NCI-H526 treated with DMSO at 0.1 percent for 48 hours (cell line): ENCODE measurements at regions not wholly inside any gene's neighbourhood (a gene's known extent, or its start where the extent isn't known, plus 50 kb on each side); places are given as distances from the start of the nearest gene placed in this dataset.

Experiments used
- DNase-seq: peaks from one replicate; lab custom pipeline; 2025; lab: John Stamatoyannopoulos, UW

DNA sequence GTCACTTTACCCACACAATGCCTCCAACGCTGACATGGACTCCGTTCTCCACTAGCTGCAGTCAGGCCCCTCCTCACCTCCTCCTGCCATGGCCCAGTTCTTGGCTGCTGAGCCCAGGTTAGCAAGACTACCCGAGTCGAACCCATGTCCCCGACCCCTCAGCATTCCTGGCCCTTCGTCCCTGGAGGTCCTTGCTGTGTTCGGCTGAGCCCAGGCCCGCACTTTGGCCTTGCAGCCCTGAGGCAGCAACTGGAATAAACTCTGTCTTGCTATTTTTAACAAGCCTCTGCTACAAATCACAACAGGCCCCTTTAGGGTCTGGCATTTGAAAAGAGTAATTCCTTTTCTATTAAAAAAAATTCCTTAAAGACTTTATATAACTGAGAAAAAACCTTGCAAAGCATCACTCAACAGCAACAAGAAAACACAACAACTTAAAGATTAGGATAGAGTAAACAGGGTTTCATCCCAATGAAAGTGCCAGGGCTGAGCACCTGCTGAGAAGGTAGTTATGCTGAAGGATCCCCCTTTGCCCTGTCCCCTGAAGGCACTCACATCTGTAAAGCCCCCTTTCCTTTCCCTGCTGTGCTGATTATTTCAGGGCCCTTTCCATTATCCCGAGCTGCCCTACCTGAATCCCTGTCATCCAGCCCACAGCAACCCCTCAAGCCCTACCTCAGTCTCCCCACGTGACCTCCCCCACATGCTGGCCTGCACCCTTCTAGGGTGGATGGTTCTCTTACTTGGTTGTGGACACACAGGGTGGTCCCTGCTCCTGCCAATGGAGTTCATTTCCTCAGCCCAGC, 120.0 kb upstream of the SNTG2 start:
- DNase-seq, result no peak

GRCh38 chr2:829047-829446, 121.6 kb upstream of the SNTG2 start:
- no peak for DNase-seq

DNA sequence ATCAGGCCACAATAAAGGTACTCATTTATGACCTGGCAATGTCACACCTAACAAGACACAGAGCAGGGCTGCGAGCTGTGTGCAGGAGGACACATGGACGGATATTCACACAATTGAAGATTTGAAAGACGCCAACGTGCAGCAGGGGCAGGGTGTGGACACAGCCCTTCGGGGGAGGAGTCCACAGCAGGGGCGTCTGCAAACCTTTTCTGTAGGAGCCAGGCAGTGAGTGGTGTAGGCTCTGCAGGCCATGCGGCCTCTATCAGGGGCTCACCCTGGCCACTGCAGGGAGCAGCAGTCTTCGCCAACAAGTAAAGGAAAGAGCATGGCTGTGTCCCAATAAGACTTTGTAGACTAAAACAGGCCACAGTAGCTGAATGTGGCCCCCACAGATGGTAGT, 125.7 kb upstream of the SNTG2 start:
- peak; percentile 55 for DNase-seq

DNA sequence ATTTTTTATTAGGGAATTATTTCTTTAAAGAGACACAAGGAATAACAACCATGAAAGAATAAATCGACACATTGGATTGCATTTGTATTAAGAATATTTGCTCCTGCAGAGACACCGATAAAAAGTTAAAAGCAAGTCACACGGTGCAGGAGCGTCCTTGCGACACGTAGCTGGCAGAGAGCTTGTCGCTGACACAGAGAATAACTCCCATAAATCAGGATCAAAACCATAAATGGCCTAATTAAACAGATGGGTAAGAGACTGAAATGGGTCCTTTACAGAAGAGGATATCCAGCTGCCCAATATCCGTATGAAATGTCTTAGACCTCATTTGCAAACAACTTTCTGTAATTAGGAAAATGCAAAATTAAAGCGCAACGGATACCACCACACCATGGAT, 126.1 kb upstream of the SNTG2 start:
- DNase-seq, result no peak

GRCh38 chr2:821546-821945, 129.1 kb upstream of the SNTG2 start:
- no peak for DNase-seq

GRCh38 chr2:819601-820000, 131.0 kb upstream of the SNTG2 start:
- no peak for DNase-seq

DNA sequence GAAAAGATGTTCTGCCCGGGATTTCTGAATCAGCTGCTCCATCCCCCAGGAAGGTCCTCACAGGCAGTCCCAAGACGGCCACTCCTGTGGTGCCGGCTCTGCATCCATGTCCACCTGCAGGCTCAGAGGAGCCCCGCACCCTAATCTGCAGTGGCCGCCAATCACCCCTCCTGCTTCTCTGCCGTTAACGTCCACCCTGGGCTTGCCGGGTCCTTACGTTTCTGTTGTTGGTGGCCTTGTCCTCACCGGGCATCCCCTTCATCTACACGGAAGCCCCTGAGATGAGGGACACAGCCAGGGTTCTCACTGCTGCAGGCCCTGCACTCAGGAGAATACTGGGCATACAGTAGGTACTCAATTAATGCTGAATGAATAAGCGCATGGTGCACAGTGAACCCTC, 131.5 kb upstream of the SNTG2 start:
- DNase-seq, result no peak

GRCh38 chr2:817336-818015, 133.2 kb upstream of the SNTG2 start:
- no peak for DNase-seq

DNA sequence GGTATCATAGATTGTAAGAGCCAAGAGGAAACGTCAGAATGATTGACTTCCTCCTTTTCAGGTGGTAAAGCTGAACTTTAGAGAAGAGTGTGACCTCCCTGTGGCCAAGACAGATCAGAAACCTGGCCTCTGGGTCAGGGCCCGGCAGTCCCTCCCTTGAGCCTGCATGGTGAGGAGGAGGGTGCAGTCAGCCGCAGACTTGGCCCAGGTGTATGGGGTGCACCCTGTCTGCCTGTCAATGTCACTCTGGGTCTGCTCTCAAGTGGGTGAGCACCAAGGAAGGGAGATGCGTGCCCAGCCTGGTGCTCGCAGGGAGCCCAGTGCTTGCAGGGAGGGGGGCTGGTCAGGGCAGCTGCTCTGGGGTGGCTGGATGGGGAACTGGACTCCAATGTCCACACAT, 134.4 kb upstream of the SNTG2 start:
- DNase-seq, result no peak

GRCh38 chr2:810397-810796, 133.2 kb upstream of the TMEM18 start:
- DNase-seq, result no peak

DNA sequence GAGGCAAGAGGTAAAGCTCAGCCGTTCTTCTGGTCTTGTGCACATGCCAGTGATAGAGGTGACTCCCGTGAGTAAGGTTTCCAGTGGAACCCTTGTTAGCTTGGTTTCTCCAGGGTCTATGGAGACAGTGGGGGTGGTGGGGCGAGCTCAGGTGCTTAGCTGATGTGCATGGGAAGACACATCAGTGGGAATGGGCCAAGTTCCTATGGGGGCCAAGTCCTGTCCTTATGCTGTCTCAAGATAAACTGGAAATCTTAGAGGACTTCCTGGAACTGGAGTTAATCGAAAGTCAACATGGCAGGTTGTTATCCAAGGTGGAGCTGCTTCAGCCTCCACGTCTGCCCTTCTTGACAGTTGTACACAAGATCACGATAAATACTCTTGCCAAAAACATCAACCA, 130.1 kb upstream of the TMEM18 start:
- DNase-seq, result no peak

DNA sequence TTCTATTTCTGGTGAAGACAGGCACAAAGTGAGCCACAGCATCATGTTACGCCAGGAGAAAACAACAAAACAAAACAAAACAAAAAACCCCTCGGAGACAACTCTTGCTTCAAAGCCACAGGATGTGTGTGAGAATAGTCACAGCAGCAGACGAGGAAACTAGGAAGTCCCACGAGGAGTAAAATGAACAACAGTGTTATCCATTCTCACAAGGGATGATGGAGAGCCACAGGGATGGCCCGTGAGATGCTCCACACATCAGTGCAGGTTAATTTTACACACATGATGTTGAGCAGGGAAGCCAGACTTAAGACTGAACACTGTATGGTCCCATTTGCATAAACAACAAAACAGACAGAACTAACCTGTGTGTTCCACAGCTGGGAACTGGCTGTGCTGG, 128.5 kb upstream of the TMEM18 start:
- DNase-seq, result no peak

- DNase-seq, result no peak
Measured at GRCh38 chr2:797993-798392, 120.8 kb upstream of the TMEM18 start.

GRCh38 chr2:797556-797955, 120.3 kb upstream of the TMEM18 start:
- no peak for DNase-seq

DNA sequence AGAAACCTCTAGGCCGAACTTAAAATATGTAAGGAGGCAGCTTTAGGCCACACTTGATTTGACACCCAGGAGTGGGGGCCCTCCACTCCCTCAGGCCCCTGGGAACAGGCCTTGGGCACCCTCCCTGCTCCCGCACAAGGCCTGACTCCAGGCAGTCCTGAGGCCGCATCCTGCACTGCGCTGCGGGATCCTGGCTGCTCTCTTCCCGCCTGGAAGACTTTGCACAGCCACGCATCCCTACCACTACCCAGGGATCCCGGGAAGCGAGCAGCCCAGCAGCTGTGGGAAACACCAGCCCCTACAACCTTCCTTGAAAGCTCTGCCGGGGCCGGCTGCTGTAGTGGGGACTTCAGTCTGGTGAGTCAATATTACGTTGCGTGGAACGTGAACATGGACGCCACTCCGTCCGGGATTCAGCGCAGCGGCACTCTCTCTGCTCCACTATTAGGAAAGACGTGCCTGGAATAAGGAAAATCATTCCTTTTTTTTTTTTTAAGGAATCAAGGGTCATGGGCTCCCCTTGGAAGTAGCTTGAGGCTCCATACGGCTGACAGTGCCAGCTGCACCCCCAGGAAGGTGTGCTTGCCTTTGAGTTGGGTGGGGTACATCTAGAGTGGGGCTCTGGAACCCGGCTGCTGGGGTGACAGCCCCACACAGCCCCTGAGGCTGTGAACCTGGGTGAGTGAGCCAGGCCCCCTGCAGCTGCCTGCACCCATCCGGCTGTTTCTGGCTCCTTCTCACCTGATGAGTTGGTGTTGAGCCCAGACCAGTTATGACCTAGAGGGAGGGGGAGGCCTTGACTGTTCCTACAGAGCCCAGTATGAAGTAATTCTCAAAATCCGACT, 119.2 kb upstream of the TMEM18 start:
- no peak for DNase-seq

DNA sequence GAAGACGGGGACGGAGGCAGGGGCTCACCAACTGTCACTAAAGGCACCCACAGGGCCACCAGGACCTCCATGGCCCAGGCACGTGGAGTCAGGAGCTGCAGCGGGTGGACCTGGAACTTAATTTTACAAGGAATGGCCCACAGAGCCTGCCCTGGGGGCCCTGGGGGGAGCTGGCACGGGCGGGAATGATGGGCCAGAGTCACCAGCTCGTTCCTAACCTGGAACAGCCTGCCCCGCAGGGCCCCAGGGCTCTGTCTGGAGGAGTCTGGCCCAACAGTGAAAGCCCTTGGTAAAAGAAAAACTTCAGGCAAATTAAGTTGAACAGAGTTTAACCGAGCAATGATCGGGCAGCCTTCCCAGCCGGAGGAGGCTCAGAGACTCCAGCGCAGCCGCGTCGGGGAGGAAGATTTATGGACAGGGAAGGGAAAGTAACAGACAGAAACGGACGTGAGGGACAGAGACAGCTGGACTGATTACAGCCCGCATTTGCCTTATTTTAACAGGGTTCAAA, 118.4 kb upstream of the TMEM18 start:
- no peak for DNase-seq

- DNase-seq, result no peak
Measured at GRCh38 chr2:794554-795241, 117.5 kb upstream of the TMEM18 start.

- no peak for DNase-seq
Measured at GRCh38 chr2:793236-793635, 116.0 kb upstream of the TMEM18 start.

DNA sequence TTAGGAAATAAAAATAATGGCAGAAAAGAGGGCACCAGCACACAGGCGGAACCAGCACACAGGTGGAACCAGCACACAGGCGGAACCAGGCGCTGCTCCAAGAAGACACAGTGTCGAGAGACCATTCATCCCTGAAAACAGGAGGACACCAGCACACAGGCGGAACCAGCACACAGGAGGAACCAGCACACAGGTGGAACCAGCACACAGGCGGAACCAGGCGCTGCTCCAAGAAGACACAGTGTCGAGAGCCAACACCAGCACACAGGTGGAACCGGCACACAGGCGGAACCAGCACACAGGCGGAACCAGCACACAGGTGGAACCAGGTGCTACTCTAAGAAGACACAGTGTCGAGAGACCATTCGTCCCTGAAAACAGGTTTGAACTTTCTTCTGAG, 115.5 kb upstream of the TMEM18 start:
- no peak for DNase-seq

DNA sequence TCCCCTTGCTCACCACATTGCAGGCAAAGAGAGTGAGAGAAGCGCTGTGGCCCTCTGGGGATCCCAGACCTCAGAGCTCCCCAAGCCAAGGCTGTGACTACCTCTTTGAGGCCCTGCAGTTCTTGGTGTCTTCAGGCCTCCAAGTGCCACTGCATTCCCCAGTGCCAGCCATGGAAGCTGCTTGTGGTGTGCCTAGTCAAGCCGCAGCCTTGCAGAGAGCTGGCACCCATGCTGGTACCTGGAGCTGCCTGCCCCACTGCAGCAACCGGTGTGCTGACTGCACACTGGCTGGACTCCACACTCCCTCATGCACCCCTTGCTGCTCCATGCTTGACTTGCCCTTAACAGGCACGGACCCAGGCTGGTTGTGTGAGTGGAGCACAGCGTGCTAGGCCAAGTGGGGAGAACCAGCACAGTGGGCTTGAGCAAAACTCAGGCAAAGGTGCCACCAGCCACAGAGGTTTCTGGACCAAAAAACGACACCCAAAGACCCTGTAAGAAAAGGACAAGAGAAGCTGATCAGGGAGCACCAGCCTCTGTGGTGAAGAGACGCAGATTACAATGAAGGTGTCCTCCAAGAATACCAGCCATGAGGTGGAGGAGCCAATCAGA, 113.5 kb upstream of the TMEM18 start:
- DNase-seq, result no peak

DNA sequence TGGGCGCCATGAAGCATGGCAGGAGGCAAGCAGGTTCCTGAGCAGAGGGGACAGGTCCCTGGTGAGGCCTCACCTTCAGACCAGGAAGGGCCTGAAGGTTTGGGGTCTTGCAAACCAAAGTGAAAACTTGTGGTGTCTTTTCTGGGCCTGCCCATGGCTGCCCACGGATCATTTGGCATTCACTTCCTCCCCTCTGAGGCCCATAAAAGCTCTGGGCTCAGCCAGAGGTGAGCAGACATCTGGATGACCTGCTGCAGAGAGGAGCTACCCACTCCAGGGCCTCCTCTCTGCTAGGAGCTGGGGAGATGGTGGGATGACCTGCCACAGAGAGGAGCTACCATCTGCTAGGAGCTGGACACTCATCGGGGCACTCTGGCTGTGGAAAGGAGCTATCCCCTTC, 112.9 kb upstream of the TMEM18 start:
- no peak for DNase-seq

DNA sequence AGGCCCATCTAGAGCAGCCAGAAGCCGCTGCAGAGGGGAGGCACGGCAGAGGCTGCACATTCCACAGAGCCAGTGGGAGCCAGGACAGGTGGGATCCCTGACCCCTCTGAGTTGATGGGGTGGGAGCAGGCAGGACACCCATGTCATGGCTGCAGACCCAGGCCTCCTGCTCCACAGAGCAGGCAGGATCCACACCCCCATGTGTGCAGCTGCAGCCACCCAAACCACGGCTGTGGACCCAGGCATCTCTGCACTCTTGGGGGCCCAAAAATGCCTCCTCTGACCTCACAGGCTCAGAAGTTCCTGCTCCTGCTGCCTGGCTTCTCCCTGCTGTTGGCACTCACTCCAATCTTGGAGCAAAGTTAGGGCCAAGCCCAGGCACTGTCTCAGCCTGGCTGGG, 112.3 kb upstream of the TMEM18 start:
- DNase-seq, result no peak
